GM23338 (cell line): ENCODE measurements at regions not wholly inside any gene's neighbourhood (a gene's known extent, or its start where the extent isn't known, plus 50 kb on each side); places are given as distances from the start of the nearest gene placed in this dataset.

Source experiments
- EZH2 ChIP-seq: fragments of 200-600 bp; sonication (generic); IDR thresholded peaks from one replicate; pipeline ENCODE4 v1.8.0; 2017; ENCODE audit warnings: antibody characterized with exemption, mild to moderate bottlenecking, low read depth; ENCODE audit not compliant: unreplicated experiment
- POLR2AphosphoS5 ChIP-seq: IDR thresholded peaks from 2 replicates; pipeline ENCODE4 v1.6.1; 2016; ENCODE audit warnings: antibody characterized with exemption, low read depth
- TF ChIP-seq, protein P1 (sequence below), 2 experiments: fragments of 200-600 bp in 1 of 2; sonication (generic) in 1 of 2; conservative IDR thresholded peaks; 2 replicates each; pipeline versions ENCODE4 v1.5.1 to v1.6.1; 2016 to 2017; ENCODE audit warnings: antibody characterized with exemption in 2 of 2, low read depth in 2 of 2, mild to moderate bottlenecking in 2 of 2, moderate library complexity in 1 of 2
- TF ChIP-seq, protein P2 (sequence below): IDR thresholded peaks from one replicate; pipeline ENCODE4 v1.6.1; 2018; ENCODE audit warnings: antibody characterized with exemption; ENCODE audit not compliant: unreplicated experiment
- TF ChIP-seq, protein P3 (sequence below): IDR thresholded peaks from 2 replicates; pipeline ENCODE4 v1.6.1; 2016; ENCODE audit warnings: antibody characterized with exemption

GRCh38 chr3:124648551-124648950, 81.7 kb upstream of the UMPS start:
- TF ChIP-seq, protein P1, sequence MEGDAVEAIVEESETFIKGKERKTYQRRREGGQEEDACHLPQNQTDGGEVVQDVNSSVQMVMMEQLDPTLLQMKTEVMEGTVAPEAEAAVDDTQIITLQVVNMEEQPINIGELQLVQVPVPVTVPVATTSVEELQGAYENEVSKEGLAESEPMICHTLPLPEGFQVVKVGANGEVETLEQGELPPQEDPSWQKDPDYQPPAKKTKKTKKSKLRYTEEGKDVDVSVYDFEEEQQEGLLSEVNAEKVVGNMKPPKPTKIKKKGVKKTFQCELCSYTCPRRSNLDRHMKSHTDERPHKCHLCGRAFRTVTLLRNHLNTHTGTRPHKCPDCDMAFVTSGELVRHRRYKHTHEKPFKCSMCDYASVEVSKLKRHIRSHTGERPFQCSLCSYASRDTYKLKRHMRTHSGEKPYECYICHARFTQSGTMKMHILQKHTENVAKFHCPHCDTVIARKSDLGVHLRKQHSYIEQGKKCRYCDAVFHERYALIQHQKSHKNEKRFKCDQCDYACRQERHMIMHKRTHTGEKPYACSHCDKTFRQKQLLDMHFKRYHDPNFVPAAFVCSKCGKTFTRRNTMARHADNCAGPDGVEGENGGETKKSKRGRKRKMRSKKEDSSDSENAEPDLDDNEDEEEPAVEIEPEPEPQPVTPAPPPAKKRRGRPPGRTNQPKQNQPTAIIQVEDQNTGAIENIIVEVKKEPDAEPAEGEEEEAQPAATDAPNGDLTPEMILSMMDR (conservative IDR thresholded peaks at IDR 0.05; ENCODE audit: low read depth in 2 of 2), result no peak
- TF ChIP-seq POLR2AphosphoS5, result no peak
- TF ChIP-seq, protein P2, sequence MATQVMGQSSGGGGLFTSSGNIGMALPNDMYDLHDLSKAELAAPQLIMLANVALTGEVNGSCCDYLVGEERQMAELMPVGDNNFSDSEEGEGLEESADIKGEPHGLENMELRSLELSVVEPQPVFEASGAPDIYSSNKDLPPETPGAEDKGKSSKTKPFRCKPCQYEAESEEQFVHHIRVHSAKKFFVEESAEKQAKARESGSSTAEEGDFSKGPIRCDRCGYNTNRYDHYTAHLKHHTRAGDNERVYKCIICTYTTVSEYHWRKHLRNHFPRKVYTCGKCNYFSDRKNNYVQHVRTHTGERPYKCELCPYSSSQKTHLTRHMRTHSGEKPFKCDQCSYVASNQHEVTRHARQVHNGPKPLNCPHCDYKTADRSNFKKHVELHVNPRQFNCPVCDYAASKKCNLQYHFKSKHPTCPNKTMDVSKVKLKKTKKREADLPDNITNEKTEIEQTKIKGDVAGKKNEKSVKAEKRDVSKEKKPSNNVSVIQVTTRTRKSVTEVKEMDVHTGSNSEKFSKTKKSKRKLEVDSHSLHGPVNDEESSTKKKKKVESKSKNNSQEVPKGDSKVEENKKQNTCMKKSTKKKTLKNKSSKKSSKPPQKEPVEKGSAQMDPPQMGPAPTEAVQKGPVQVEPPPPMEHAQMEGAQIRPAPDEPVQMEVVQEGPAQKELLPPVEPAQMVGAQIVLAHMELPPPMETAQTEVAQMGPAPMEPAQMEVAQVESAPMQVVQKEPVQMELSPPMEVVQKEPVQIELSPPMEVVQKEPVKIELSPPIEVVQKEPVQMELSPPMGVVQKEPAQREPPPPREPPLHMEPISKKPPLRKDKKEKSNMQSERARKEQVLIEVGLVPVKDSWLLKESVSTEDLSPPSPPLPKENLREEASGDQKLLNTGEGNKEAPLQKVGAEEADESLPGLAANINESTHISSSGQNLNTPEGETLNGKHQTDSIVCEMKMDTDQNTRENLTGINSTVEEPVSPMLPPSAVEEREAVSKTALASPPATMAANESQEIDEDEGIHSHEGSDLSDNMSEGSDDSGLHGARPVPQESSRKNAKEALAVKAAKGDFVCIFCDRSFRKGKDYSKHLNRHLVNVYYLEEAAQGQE, result no peak
- TF ChIP-seq, protein P3, sequence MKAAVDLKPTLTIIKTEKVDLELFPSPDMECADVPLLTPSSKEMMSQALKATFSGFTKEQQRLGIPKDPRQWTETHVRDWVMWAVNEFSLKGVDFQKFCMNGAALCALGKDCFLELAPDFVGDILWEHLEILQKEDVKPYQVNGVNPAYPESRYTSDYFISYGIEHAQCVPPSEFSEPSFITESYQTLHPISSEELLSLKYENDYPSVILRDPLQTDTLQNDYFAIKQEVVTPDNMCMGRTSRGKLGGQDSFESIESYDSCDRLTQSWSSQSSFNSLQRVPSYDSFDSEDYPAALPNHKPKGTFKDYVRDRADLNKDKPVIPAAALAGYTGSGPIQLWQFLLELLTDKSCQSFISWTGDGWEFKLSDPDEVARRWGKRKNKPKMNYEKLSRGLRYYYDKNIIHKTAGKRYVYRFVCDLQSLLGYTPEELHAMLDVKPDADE, result no peak
- TF ChIP-seq EZH2, result no peak
